ENCODE measurements at regions not wholly inside any gene's neighbourhood (a gene's known extent, or its start where the extent isn't known, plus 50 kb on each side); places are given as distances from the start of the nearest gene placed in this dataset.

DNA sequence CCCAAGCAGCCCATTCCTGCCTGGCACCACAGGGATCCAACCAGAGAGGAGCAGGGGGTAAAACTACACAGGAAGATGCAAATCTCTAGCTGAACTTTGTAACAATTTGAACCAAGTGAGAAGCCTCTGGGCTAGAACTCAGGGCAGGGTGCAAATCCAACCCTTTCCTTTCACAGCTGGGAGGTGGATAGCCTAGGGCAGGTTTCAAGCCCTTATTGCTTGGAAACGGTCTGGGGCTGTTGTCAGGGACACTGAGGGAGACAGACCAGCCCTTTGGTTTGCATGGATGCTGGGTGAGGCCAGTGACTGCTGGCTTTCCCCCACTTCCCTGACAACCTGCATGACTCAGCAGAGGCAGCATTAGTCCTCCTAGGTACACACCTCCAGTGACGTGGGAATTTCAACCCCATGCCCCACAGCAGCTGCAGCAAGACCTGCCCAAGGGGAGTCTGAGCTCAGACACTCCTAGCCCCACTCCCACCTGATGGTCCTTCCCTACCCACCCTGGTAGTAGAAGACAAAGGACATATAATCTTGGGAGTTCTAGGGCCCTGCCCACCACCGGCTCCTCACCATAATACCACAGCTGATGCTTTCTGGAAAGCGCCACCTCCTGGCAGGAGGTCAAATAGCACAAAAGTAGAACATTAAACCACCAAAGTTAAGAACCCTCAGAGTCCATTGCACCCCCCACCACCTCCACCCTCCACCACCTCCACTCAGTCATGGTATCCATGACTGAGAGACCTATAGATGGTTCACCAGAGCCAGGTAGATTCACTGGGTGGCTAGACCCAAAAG is 797.7 kb upstream of the MAN1A1 start:
- no peak overlapping the region for H3K9ac ChIP-seq (ENCODE audit: insufficient read depth, low read length)
- H3K79me2 ChIP-seq (ENCODE audit: control insufficient read depth, insufficient read depth, low read length) = no peaks in the 10 kb centered on the region
- H3K4me1 ChIP-seq (ENCODE audit: control insufficient read depth, extremely low read depth, insufficient read depth, low read length) = no peaks in the 10 kb centered on the region
- H4K20me1 ChIP-seq (ENCODE audit: control insufficient read depth, extremely low read depth, insufficient read depth, low read length) = no peaks in the 10 kb centered on the region
- H2AFZ ChIP-seq (ENCODE audit: low read length) = no peak overlapping the region
- H3K4me2 ChIP-seq (ENCODE audit: extremely low read depth, insufficient read depth, low read length) = no peak overlapping the region
- H3K9me3 ChIP-seq (ENCODE audit: control insufficient read depth, insufficient read depth, low read depth, low read length) = no peaks in the 10 kb centered on the region
- TF ChIP-seq EZH2 (IDR thresholded peaks at IDR 0.05; ENCODE audit: low read length, missing control alignments) (no peak), CTCF (conservative IDR thresholded peaks at IDR 0.05 in 1 of 2, IDR thresholded peaks at IDR 0.05 in 1 of 2; ENCODE audit: low read depth in 1 of 2, low read length in 2 of 2) (no peak)
- no peak overlapping the region for H3K27ac ChIP-seq (ENCODE audit: insufficient read depth, low read length)
- H3K27me3 ChIP-seq (ENCODE audit: control insufficient read depth, insufficient read depth, low read length) = no peaks in the 10 kb centered on the region
- no peaks in the 10 kb centered on the region for H3K36me3 ChIP-seq (ENCODE audit: control insufficient read depth, insufficient read depth, low read length)
- no peak for DNase-seq (ENCODE audit: low read depth in 2 of 2)
- no peak overlapping the region for H3K4me3 ChIP-seq (replicated peaks in 1 of 4; ENCODE audit: control extremely low read depth in 1 of 4, insufficient read depth in 1 of 4, low read depth in 3 of 4, low read length in 4 of 4)

- no peak for DNase-seq (ENCODE audit: low read depth in 2 of 2)
- Histone ChIP-seq H2AFZ (ENCODE audit: low read length) (no peak overlapping the region), H3K9ac (ENCODE audit: insufficient read depth, low read length) (no peak overlapping the region), H3K4me1 (ENCODE audit: control insufficient read depth, extremely low read depth, insufficient read depth, low read length) (no peaks in the 10 kb centered on the region), H3K27me3 (ENCODE audit: control insufficient read depth, insufficient read depth, low read length) (no peaks in the 10 kb centered on the region), H3K79me2 (ENCODE audit: control insufficient read depth, insufficient read depth, low read length) (no peaks in the 10 kb centered on the region), H3K4me3 (replicated peaks in 1 of 4; ENCODE audit: control extremely low read depth in 1 of 4, insufficient read depth in 1 of 4, low read depth in 3 of 4, low read length in 4 of 4) (no peak overlapping the region), H4K20me1 (ENCODE audit: control insufficient read depth, extremely low read depth, insufficient read depth, low read length) (no peaks in the 10 kb centered on the region), H3K9me3 (ENCODE audit: control insufficient read depth, insufficient read depth, low read depth, low read length) (no peaks in the 10 kb centered on the region), H3K4me2 (ENCODE audit: extremely low read depth, insufficient read depth, low read length) (no peak overlapping the region), H3K27ac (ENCODE audit: insufficient read depth, low read length) (no peak overlapping the region), H3K36me3 (ENCODE audit: control insufficient read depth, insufficient read depth, low read length) (no peaks in the 10 kb centered on the region)
- TF ChIP-seq CTCF (conservative IDR thresholded peaks at IDR 0.05 in 1 of 2, IDR thresholded peaks at IDR 0.05 in 1 of 2; ENCODE audit: low read depth in 1 of 2, low read length in 2 of 2) (no peak), EZH2 (IDR thresholded peaks at IDR 0.05; ENCODE audit: low read length, missing control alignments) (no peak)
Observed at GRCh38 chr6:120141601-120142000, 792.0 kb upstream of the MAN1A1 start.

DNA sequence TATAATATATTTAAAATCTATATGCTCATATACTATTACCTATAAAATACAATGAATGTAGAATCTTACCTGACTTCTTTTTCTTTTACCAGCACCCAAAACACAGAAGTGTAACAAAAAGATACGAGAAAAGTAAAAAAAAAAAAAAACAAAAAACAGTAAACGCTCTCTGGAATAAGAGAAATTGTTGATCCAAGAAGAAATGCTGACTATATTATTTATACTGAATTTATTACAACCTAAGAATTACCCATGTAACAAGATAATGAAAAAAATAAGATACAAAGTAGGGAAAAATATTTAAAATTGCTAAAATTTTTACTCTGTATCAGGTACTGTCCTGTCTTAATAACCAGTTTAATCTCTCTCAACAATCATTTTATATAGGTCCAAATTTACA is 787.9 kb upstream of the MAN1A1 start:
- no peaks in the 10 kb centered on the region for H3K9me3 ChIP-seq (ENCODE audit: control insufficient read depth, insufficient read depth, low read depth, low read length)
- H3K79me2 ChIP-seq (ENCODE audit: control insufficient read depth, insufficient read depth, low read length) = no peaks in the 10 kb centered on the region
- H3K4me2 ChIP-seq (ENCODE audit: extremely low read depth, insufficient read depth, low read length) = no peak overlapping the region
- DNase-seq (ENCODE audit: low read depth in 2 of 2) = no peak
- no peaks in the 10 kb centered on the region for H3K36me3 ChIP-seq (ENCODE audit: control insufficient read depth, insufficient read depth, low read length)
- no peak overlapping the region for H3K4me3 ChIP-seq (replicated peaks in 1 of 4; ENCODE audit: control extremely low read depth in 1 of 4, insufficient read depth in 1 of 4, low read depth in 3 of 4, low read length in 4 of 4)
- TF ChIP-seq EZH2 (IDR thresholded peaks at IDR 0.05; ENCODE audit: low read length, missing control alignments) (no peak), CTCF (conservative IDR thresholded peaks at IDR 0.05 in 1 of 2, IDR thresholded peaks at IDR 0.05 in 1 of 2; ENCODE audit: low read depth in 1 of 2, low read length in 2 of 2) (no peak)
- H3K27ac ChIP-seq (ENCODE audit: insufficient read depth, low read length) = no peak overlapping the region
- no peaks in the 10 kb centered on the region for H4K20me1 ChIP-seq (ENCODE audit: control insufficient read depth, extremely low read depth, insufficient read depth, low read length)
- no peaks in the 10 kb centered on the region for H3K4me1 ChIP-seq (ENCODE audit: control insufficient read depth, extremely low read depth, insufficient read depth, low read length)
- H3K9ac ChIP-seq (ENCODE audit: insufficient read depth, low read length) = no peak overlapping the region
- no peak overlapping the region for H2AFZ ChIP-seq (ENCODE audit: low read length)
- H3K27me3 ChIP-seq (ENCODE audit: control insufficient read depth, insufficient read depth, low read length) = no peaks in the 10 kb centered on the region
